K562 (cell line): ENCODE measurements at regions not wholly inside any gene's neighbourhood (a gene's known extent, or its start where the extent isn't known, plus 50 kb on each side); places are given as distances from the start of the nearest gene placed in this dataset.

ENCODE experiments used
- ATAC-seq: fragments of 200-7000 bp; cut with Tn5 transposase; 3 replicates; pipeline ENCODE4 v1.9.1; 2020; ENCODE audit warnings: moderate library complexity
- BruUV-seq: library from RNA; stranded (reverse); fragments of 400-500 nt; replicated peaks from 2 replicates; lab custom pipeline; 2021; lab: Mats Ljungman, UMichigan
- CTCF ChIA-PET: fragments of 300-600 bp; formaldehyde crosslinking; extraction: SDS; loops from one replicate; lab custom pipeline; 2021; ENCODE audit warnings: low intra/inter-chr PET ratio; lab: Yijun Ruan, JAX
- POLR2A ChIA-PET: fragments of 300-600, 350-650 bp; sonication (Branson Sonifier 250); formaldehyde crosslinking; extraction: SDS; loops from one replicate; lab custom pipeline; 2021; ENCODE audit warnings: antibody characterized with exemption, inconsistent platforms; lab: Yijun Ruan, JAX
- DNase-seq, 4 experiments: peaks; one replicate each; pipeline versions ENCODE4 v3.0.0 to v3.0.0-alpha.2; 2011 to 2018; ENCODE audit warnings: low spot score in 3 of 4, mixed read lengths in 3 of 4; ENCODE audit errors: extremely low read depth in 1 of 4
- FAIRE-seq: peaks from 2 replicates; lab custom pipeline; 2011; peaks lifted over from hg19 to GRCh38; lab: Jason Lieb, UNC
- H2AFZ ChIP-seq: 2 replicates; pipeline ENCODE4 v1.6.0; 2011; ENCODE audit warnings: low read depth, low read length, control low read depth, inconsistent platforms
- H3K27ac ChIP-seq: fragments of 200-600 bp; 3 replicates; pipeline ENCODE4 v1.8.0; 2011; ENCODE audit warnings: low read depth, mild to moderate bottlenecking, control low read depth, inconsistent platforms, low read length, moderate library complexity, mixed read lengths; ENCODE audit errors: extremely low read depth
- H3K27me3 ChIP-seq, 2 experiments: fragments of 300-600 bp in 1 of 2; 2 replicates in 1 of 2; 3 replicates in 1 of 2; pipeline versions ENCODE4 v1.6.0 to v1.8.0; 2011; ENCODE audit warnings: inconsistent platforms in 2 of 2, low read length in 2 of 2, mild to moderate bottlenecking in 1 of 2, mixed read lengths in 1 of 2, moderate library complexity in 1 of 2; ENCODE audit not compliant: control insufficient read depth in 2 of 2, insufficient read depth in 2 of 2
- H3K36me3 ChIP-seq: fragments of 300-600 bp; 3 replicates; pipeline ENCODE4 v1.8.0; 2011; ENCODE audit warnings: mild to moderate bottlenecking, low read length, inconsistent platforms; ENCODE audit not compliant: control insufficient read depth, insufficient read depth
- H3K4me1 ChIP-seq, 2 experiments: fragments of 200-600 bp in 1 of 2; replicated peaks in 1 of 2; 2 replicates in 1 of 2; 3 replicates in 1 of 2; pipeline versions ENCODE4 v1.5.1 to v1.8.0; 2011; ENCODE audit warnings: inconsistent platforms in 2 of 2, low read length in 2 of 2, mild to moderate bottlenecking in 1 of 2, mixed read lengths in 1 of 2, moderate library complexity in 1 of 2; ENCODE audit not compliant: control insufficient read depth in 2 of 2, insufficient read depth in 2 of 2
- H3K4me2 ChIP-seq: 2 replicates; pipeline ENCODE4 v1.6.1; 2011; ENCODE audit warnings: low read length, control low read depth, inconsistent platforms, mixed read lengths; ENCODE audit not compliant: insufficient read depth
- H3K4me3 ChIP-seq: fragments of 200-600 bp; sonication (generic), shearing (Covaris generic); 2 replicates; pipeline ENCODE4 v1.5.1; 2016; ENCODE audit warnings: control low read depth, inconsistent platforms
- H3K79me2 ChIP-seq: fragments of 200-600 bp; 3 replicates; pipeline ENCODE4 v1.8.0; 2011; ENCODE audit warnings: low read length, inconsistent platforms; ENCODE audit not compliant: control insufficient read depth, insufficient read depth
- H3K9ac ChIP-seq, 2 experiments: 2 replicates each; pipeline versions ENCODE4 v1.6.0 to v1.6.1; 2011; ENCODE audit warnings: low read depth in 2 of 2, low read length in 2 of 2, control low read depth in 1 of 2, inconsistent platforms in 1 of 2, mild to moderate bottlenecking in 1 of 2, mixed read lengths in 1 of 2; ENCODE audit not compliant: insufficient read depth in 1 of 2
- H3K9me1 ChIP-seq: one replicate; pipeline ENCODE4 v1.6.0; 2011; ENCODE audit warnings: inconsistent platforms, mild to moderate bottlenecking, low read length, moderate library complexity; ENCODE audit not compliant: control insufficient read depth, insufficient read depth
- H3K9me3 ChIP-seq: replicated peaks from 2 replicates; pipeline ENCODE4 v1.5.1; 2011; ENCODE audit warnings: low read depth, low read length, inconsistent platforms; ENCODE audit not compliant: control insufficient read depth, insufficient read depth
- H4K20me1 ChIP-seq: replicated peaks from 2 replicates; pipeline ENCODE4 v1.6.1; 2011; ENCODE audit warnings: low read length, inconsistent platforms, mixed read lengths; ENCODE audit not compliant: control insufficient read depth, insufficient read depth
- BACH1 ChIP-seq: fragments of 200-800 bp; sonication (Bioruptor generic); IDR thresholded peaks from 2 replicates; pipeline ENCODE4 v1.6.1; 2016; ENCODE audit warnings: missing genetic modification characterization, missing compliant biosample characterization
- HDAC8 ChIP-seq: fragments of 450-650 bp; IDR thresholded peaks from 2 replicates; pipeline ENCODE4 v1.6.1; 2016; ENCODE audit warnings: mild to moderate bottlenecking, missing genetic modification characterization, moderate library complexity, missing compliant biosample characterization
- MAFF ChIP-seq: IDR thresholded peaks from 2 replicates; pipeline ENCODE4 v1.6.1; 2012; ENCODE audit warnings: low read length, improper control_type of control experiment
- ZNF316 ChIP-seq: fragments of 450-650 bp; IDR thresholded peaks from 2 replicates; pipeline ENCODE4 v1.6.1; 2016
- WGBS: fragments of 100-300 bp; shearing (Covaris generic); methylation state at CpG from one replicate; pipeline ENCODE4 v1.1.6; 2016; ENCODE audit warnings: low coverage, mixed read lengths; ENCODE audit not compliant: insufficient coverage; ENCODE audit errors: missing lambda C conversion rate; 5-methylcytosine and 5-hydroxymethylcytosine counted together
- in situ Hi-C: fragments of 300-500 bp; cut with MboI; formaldehyde crosslinking; loops from 4 replicates; pipeline ENCODE4 v1.15.0; 2018; ENCODE audit warnings: inconsistent platforms, mixed read lengths
- intact Hi-C: fragments of 100-400 bp; cut with micrococcal nuclease; formaldehyde crosslinking; loops from 2 replicates; pipeline ENCODE4 v1.14.2; 2022
- TF ChIP-seq, protein P1 (sequence below): fragments of 250-450 bp; sonication (Bioruptor Pico); IDR thresholded peaks from 2 replicates; pipeline ENCODE4 v1.4.0; 2020

DNA sequence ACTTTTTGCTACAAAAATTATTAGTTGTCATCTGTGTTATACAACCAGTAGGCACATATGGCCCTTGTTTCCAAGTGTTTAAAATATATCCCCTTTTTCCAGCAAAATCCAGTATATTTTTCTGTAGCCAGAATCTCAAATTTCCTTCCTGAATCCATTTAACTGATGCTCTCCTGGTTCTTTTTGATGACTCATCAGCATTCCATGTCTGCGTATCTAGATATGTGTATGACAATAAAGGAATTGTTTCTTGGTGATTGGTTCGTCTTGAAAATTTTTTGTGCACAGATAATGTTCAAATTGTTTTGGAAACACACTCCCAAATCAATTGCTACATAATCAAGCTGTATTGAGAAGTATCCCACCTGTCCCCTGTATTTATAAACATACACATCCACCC is 98.3 kb downstream of the ITM2A start:
- TF ChIP-seq MAFF (peak; percentile 20; the same call in 1 of the 2 replicates), HDAC8 (tag) (no peak), BACH1 (tag) (no peak), ZNF316 (0 out of 2 replicates have a peak, but pooled peaks have one; percentile 10)
- TF ChIP-seq, protein P1, sequence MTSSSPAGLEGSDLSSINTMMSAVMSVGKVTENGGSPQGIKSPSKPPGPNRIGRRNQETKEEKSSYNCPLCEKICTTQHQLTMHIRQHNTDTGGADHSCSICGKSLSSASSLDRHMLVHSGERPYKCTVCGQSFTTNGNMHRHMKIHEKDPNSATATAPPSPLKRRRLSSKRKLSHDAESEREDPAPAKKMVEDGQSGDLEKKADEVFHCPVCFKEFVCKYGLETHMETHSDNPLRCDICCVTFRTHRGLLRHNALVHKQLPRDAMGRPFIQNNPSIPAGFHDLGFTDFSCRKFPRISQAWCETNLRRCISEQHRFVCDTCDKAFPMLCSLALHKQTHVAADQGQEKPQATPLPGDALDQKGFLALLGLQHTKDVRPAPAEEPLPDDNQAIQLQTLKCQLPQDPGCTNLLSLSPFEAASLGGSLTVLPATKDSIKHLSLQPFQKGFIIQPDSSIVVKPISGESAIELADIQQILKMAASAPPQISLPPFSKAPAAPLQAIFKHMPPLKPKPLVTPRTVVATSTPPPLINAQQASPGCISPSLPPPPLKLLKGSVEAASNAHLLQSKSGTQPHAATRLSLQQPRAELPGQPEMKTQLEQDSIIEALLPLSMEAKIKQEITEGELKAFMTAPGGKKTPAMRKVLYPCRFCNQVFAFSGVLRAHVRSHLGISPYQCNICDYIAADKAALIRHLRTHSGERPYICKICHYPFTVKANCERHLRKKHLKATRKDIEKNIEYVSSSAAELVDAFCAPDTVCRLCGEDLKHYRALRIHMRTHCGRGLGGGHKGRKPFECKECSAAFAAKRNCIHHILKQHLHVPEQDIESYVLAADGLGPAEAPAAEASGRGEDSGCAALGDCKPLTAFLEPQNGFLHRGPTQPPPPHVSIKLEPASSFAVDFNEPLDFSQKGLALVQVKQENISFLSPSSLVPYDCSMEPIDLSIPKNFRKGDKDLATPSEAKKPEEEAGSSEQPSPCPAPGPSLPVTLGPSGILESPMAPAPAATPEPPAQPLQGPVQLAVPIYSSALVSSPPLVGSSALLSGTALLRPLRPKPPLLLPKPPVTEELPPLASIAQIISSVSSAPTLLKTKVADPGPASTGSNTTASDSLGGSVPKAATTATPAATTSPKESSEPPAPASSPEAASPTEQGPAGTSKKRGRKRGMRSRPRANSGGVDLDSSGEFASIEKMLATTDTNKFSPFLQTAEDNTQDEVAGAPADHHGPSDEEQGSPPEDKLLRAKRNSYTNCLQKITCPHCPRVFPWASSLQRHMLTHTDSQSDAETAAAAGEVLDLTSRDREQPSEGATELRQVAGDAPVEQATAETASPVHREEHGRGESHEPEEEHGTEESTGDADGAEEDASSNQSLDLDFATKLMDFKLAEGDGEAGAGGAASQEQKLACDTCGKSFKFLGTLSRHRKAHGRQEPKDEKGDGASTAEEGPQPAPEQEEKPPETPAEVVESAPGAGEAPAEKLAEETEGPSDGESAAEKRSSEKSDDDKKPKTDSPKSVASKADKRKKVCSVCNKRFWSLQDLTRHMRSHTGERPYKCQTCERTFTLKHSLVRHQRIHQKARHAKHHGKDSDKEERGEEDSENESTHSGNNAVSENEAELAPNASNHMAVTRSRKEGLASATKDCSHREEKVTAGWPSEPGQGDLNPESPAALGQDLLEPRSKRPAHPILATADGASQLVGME (CRISPR knock-in tag): no peak
- BruUV-seq: no TSS peak
- in situ Hi-C loops (no loop called here), intact Hi-C loops (no loop called here)
- ATAC-seq: no peak
- CTCF ChIA-PET: no interaction called here
- FAIRE-seq: no peak
- Histone ChIP-seq H2AFZ (no peak overlapping the region), H3K9ac (no peak overlapping the region), H3K79me2 (no peaks in the 10 kb centered on the region), H3K27ac (no peak overlapping the region), H3K36me3 (no peaks in the 10 kb centered on the region), H3K4me1 (no peaks in the 10 kb centered on the region), H3K4me2 (no peak overlapping the region), H3K4me3 (no peak overlapping the region), H3K9me3 (no peaks in the 10 kb centered on the region), H4K20me1 (no peaks in the 10 kb centered on the region), H3K27me3 (no peaks in the 10 kb centered on the region), H3K9me1 (no peaks in the 10 kb centered on the region)
- POLR2A ChIA-PET: no interaction called here
- DNase-seq: no peak
- WGBS: 0% methylated on average over 2 of the region's 2 CpGs
